Suprapubic skin (tissue), 4 donors: ENCODE measurements at regions not wholly inside any gene's neighbourhood (a gene's known extent, or its start where the extent isn't known, plus 50 kb on each side); places are given as distances from the start of the nearest gene placed in this dataset.

Source experiments
- DNase-seq, 2 donors: peaks; one replicate each; pipeline ENCODE4 v3.0.0-alpha.2; 2019; ENCODE audit warnings: low spot score in 2 of 2
- H3K27ac ChIP-seq: fragments of 200-600 bp; sonication (generic); one replicate; pipeline ENCODE4 v1.5.1; 2019
- H3K27me3 ChIP-seq: fragments of 200-600 bp; sonication (generic); one replicate; pipeline ENCODE4 v1.5.1; 2019
- H3K36me3 ChIP-seq: fragments of 200-600 bp; sonication (generic); one replicate; pipeline ENCODE4 v1.5.1; 2019
- H3K4me1 ChIP-seq: fragments of 200-600 bp; sonication (generic); one replicate; pipeline ENCODE4 v1.5.1; 2019
- H3K4me3 ChIP-seq: fragments of 200-600 bp; sonication (generic); one replicate; pipeline ENCODE4 v1.5.1; 2019; ENCODE audit warnings: mild to moderate bottlenecking
- H3K9me3 ChIP-seq: fragments of 200-600 bp; sonication (generic); one replicate; pipeline ENCODE4 v1.5.1; 2019
- CTCF ChIP-seq, 2 donors: fragments of 200-600 bp in 1 of 2; fragments of 450-650 bp in 1 of 2; sonication (generic) in 1 of 2; IDR thresholded peaks; one replicate each; pipeline ENCODE4 v1.5.1; 2016 to 2019; ENCODE audit warnings: antibody characterized with exemption in 2 of 2, mild to moderate bottlenecking in 1 of 2, moderate library complexity in 1 of 2
- EP300 ChIP-seq: sonication (generic); formaldehyde crosslinking; IDR thresholded peaks from one replicate; pipeline ENCODE4 v1.6.1; 2017; ENCODE audit warnings: antibody characterized with exemption
- POLR2A ChIP-seq, 2 donors: fragments of 450-650 bp; IDR thresholded peaks; one replicate each; pipeline ENCODE4 v1.6.1; 2017; ENCODE audit warnings: antibody characterized with exemption in 2 of 2, mild to moderate bottlenecking in 2 of 2, moderate library complexity in 2 of 2
- POLR2AphosphoS5 ChIP-seq, 3 donors: sonication (generic); formaldehyde crosslinking; IDR thresholded peaks; one replicate each; pipeline ENCODE4 v1.6.1; 2017; ENCODE audit warnings: antibody characterized with exemption in 3 of 3
- WGBS: methylation state at CpG from one replicate; pipeline ENCODE4 v1.1.5; 2018; 5-methylcytosine and 5-hydroxymethylcytosine counted together

- WGBS: 93% methylated on average over 1 of the region's 1 CpG
- peaks cover 25% of the 10 kb centered on the region for H3K27me3 ChIP-seq
- no peak overlapping the region for H3K4me3 ChIP-seq
- no peak overlapping the region for H3K27ac ChIP-seq
- TF ChIP-seq CTCF (IDR thresholded peaks at IDR 0.05) (no peak), POLR2A (IDR thresholded peaks at IDR 0.05) (no peak), EP300 (no peak), POLR2AphosphoS5 (IDR thresholded peaks at IDR 0.05) (no peak)
- no peaks in the 10 kb centered on the region for H3K36me3 ChIP-seq
- no peaks in the 10 kb centered on the region for H3K9me3 ChIP-seq
- no peaks in the 10 kb centered on the region for H3K4me1 ChIP-seq
- DNase-seq: no peak
These were observed 151.1 kb upstream of the ETS2 start for GRCh38 chr21:38654580-38654979.

- DNase-seq: no peak
- Histone ChIP-seq H3K27ac (no peak overlapping the region), H3K36me3 (no peaks in the 10 kb centered on the region), H3K4me1 (peaks cover 20% of the 10 kb centered on the region), H3K27me3 (peaks cover 50% of the 10 kb centered on the region), H3K4me3 (no peak overlapping the region), H3K9me3 (no peaks in the 10 kb centered on the region)
- no peak for TF ChIP-seq CTCF (IDR thresholded peaks at IDR 0.05)
- TF ChIP-seq EP300: no peak
- no peak for TF ChIP-seq POLR2A (IDR thresholded peaks at IDR 0.05)
- no peak for TF ChIP-seq POLR2AphosphoS5 (IDR thresholded peaks at IDR 0.05)
- 86% methylated on average over 4 of the region's 4 CpGs for WGBS
These were observed 147.2 kb upstream of the ETS2 start for GRCh38 chr21:38658511-38658910.

GRCh38 chr21:38659936-38660332 is 145.8 kb upstream of the ETS2 start:
- TF ChIP-seq CTCF (IDR thresholded peaks at IDR 0.05): no peak
- no peak for TF ChIP-seq POLR2AphosphoS5 (IDR thresholded peaks at IDR 0.05)
- no peak for TF ChIP-seq EP300
- TF ChIP-seq POLR2A (IDR thresholded peaks at IDR 0.05): no peak
- peak overlapping the region; percentile 54 for H3K4me3 ChIP-seq
- H3K36me3 ChIP-seq: no peaks in the 10 kb centered on the region
- WGBS: 29% methylated on average over 16 of the region's 16 CpGs
- no peak overlapping the region for H3K27ac ChIP-seq
- H3K4me1 ChIP-seq: peaks cover 20% of the 10 kb centered on the region
- H3K9me3 ChIP-seq: no peaks in the 10 kb centered on the region
- DNase-seq: no peak
- H3K27me3 ChIP-seq: peaks cover 50% of the 10 kb centered on the region

- Histone ChIP-seq H3K27ac (no peak overlapping the region), H3K36me3 (no peaks in the 10 kb centered on the region), H3K4me3 (peak overlapping the region; percentile 54), H3K4me1 (peaks cover 20% of the 10 kb centered on the region), H3K27me3 (peaks cover 50% of the 10 kb centered on the region), H3K9me3 (no peaks in the 10 kb centered on the region)
- WGBS: 2% methylated on average over 75 of the region's 113 CpGs
- TF ChIP-seq POLR2AphosphoS5 (IDR thresholded peaks at IDR 0.05) (no peak), EP300 (no peak), CTCF (IDR thresholded peaks at IDR 0.05) (no peak), POLR2A (IDR thresholded peaks at IDR 0.05) (no peak)
- DNase-seq: no peak
These were observed 145.2 kb upstream of the ETS2 start for GRCh38 chr21:38660333-38661196.

GRCh38 chr21:38661197-38661871 is 144.4 kb upstream of the ETS2 start:
- Histone ChIP-seq H3K4me3 (peak overlapping the region; percentile 54), H3K27ac (no peak overlapping the region), H3K27me3 (peaks cover 43% of the 10 kb centered on the region), H3K36me3 (no peaks in the 10 kb centered on the region), H3K4me1 (peaks cover 20% of the 10 kb centered on the region), H3K9me3 (no peaks in the 10 kb centered on the region)
- DNase-seq: no peak
- TF ChIP-seq POLR2A (IDR thresholded peaks at IDR 0.05): no peak
- no peak for TF ChIP-seq EP300
- TF ChIP-seq POLR2AphosphoS5 (IDR thresholded peaks at IDR 0.05): no peak
- TF ChIP-seq CTCF (IDR thresholded peaks at IDR 0.05): no peak
- WGBS: 2% methylated on average over 35 of the region's 61 CpGs
